Activated B cell treated with CpG ODN at 0.5 μM for 24 hours (primary cell): ENCODE measurements at regions not wholly inside any gene's neighbourhood (a gene's known extent, or its start where the extent isn't known, plus 50 kb on each side); places are given as distances from the start of the nearest gene placed in this dataset.

Source experiments
- ATAC-seq: fragments of 200-7000 bp; cut with Tn5 transposase; one replicate; pipeline ENCODE4 v1.10.0; 2021; ENCODE audit warnings: low read depth, mild to moderate bottlenecking, moderate library complexity
- CTCF ChIA-PET: fragments of 350-600 bp; sonication (Branson Sonifier 250); formaldehyde crosslinking; loops from one replicate; lab custom pipeline; 2021; ENCODE audit warnings: antibody characterized with exemption; lab: Charles Lee
- POLR2A ChIA-PET: fragments of 350-600 bp; sonication (Branson Sonifier 250); formaldehyde crosslinking; loops from one replicate; lab custom pipeline; 2021; ENCODE audit warnings: antibody characterized with exemption; lab: Charles Lee
- DNase-seq: peaks from one replicate; pipeline ENCODE4 v3.0.0; 2022
- H3K27ac Mint-ChIP-seq: one replicate; pipeline ENCODE4 v1.8.0; 2020; ENCODE audit warnings: mixed read lengths
- H3K27me3 Mint-ChIP-seq: one replicate; pipeline ENCODE4 v1.8.0; 2021; ENCODE audit warnings: mixed read lengths
- H3K36me3 Mint-ChIP-seq: one replicate; pipeline ENCODE4 v1.8.0; 2021; ENCODE audit warnings: low read depth, mixed read lengths
- H3K4me1 Mint-ChIP-seq: one replicate; pipeline ENCODE4 v1.8.0; 2021; ENCODE audit warnings: mixed read lengths
- H3K4me3 Mint-ChIP-seq: one replicate; pipeline ENCODE4 v1.8.0; 2020; ENCODE audit warnings: mild to moderate bottlenecking, mixed read lengths
- H3K9me3 Mint-ChIP-seq: one replicate; pipeline ENCODE4 v1.8.0; 2020; ENCODE audit warnings: mixed read lengths
- intact Hi-C: fragments of 100-400 bp; cut with micrococcal nuclease; formaldehyde crosslinking; loops from one replicate; pipeline ENCODE4 v1.15.1; 2024
- TF ChIP-seq, protein P1 (sequence below): fragments of 200-600 bp; IDR thresholded peaks from one replicate; pipeline ENCODE4 v1.8.0; 2022; ENCODE audit warnings: antibody characterized with exemption, mild to moderate bottlenecking

DNA sequence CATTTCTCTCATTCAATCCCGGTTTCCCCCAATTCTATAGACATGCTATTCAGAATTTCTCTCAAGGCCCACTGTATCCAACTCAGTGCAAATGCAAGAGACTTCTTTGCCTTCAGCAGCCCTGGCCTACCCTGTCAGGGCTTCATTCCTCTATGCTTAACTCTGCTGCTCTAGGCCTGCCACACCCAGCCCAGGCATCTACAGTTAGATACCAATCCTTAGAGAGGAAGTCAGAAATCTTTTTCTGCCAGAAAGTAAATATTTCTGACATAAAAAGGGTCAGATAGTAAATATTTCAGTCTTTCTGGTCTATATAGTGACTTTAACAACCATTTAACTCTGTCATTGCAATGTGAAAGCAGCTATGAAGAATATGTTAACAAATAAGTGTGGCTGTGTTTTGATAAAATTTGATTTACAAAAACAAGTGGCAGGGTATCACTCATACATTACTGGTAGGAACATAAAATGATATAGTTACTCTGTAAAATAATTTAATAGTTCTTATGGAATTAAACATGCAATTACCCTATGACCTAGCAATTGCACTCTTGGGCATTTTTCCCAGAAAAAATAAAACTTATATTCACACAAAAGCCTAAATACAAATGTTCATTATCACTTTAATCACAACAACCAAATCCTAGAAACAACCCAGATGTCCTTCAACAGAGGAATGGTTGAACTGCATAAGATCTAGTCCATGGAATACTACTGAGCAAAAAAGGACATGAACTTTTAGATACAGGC, 942.0 kb downstream of the SQOR start:
- ChIA-PET POLR2A (no interaction called here), CTCF (no interaction called here)
- Mint-ChIP-seq H3K4me1 (no peaks in the 10 kb centered on the region), H3K9me3 (peaks cover 3% of the 10 kb centered on the region), H3K27ac (no peak overlapping the region), H3K4me3 (no peak overlapping the region), H3K36me3 (no peaks in the 10 kb centered on the region), H3K27me3 (no peaks in the 10 kb centered on the region)
- ATAC-seq (no peak), DNase-seq (no peak)
- intact Hi-C loops, result no loop called here
- TF ChIP-seq, protein P1, sequence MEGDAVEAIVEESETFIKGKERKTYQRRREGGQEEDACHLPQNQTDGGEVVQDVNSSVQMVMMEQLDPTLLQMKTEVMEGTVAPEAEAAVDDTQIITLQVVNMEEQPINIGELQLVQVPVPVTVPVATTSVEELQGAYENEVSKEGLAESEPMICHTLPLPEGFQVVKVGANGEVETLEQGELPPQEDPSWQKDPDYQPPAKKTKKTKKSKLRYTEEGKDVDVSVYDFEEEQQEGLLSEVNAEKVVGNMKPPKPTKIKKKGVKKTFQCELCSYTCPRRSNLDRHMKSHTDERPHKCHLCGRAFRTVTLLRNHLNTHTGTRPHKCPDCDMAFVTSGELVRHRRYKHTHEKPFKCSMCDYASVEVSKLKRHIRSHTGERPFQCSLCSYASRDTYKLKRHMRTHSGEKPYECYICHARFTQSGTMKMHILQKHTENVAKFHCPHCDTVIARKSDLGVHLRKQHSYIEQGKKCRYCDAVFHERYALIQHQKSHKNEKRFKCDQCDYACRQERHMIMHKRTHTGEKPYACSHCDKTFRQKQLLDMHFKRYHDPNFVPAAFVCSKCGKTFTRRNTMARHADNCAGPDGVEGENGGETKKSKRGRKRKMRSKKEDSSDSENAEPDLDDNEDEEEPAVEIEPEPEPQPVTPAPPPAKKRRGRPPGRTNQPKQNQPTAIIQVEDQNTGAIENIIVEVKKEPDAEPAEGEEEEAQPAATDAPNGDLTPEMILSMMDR, result no peak

GRCh38 chr15:46577767-46578166, 942.9 kb downstream of the SQOR start:
- TF ChIP-seq, protein P1, result no peak
- Mint-ChIP-seq H3K27ac (no peak overlapping the region), H3K9me3 (peaks cover 3% of the 10 kb centered on the region), H3K4me1 (no peaks in the 10 kb centered on the region), H3K27me3 (no peaks in the 10 kb centered on the region), H3K36me3 (no peaks in the 10 kb centered on the region), H3K4me3 (no peak overlapping the region)
- ATAC-seq (no peak), DNase-seq (no peak)
- intact Hi-C loops, result no loop called here
- ChIA-PET CTCF (no interaction called here), POLR2A (no interaction called here)

- TF ChIP-seq, protein P1, result no peak
- peaks cover 3% of the 10 kb centered on the region for H3K9me3 Mint-ChIP-seq
- ChIA-PET CTCF (no interaction called here), POLR2A (no interaction called here)
- H3K27ac Mint-ChIP-seq, result no peak overlapping the region
- ATAC-seq, result no peak
- DNase-seq, result no peak
- H3K36me3 Mint-ChIP-seq, result no peaks in the 10 kb centered on the region
- no peaks in the 10 kb centered on the region for H3K4me1 Mint-ChIP-seq
- intact Hi-C loops, result no loop called here
- no peaks in the 10 kb centered on the region for H3K27me3 Mint-ChIP-seq
- no peak overlapping the region for H3K4me3 Mint-ChIP-seq
Observed at GRCh38 chr15:46580487-46580886, 945.7 kb downstream of the SQOR start.

DNA sequence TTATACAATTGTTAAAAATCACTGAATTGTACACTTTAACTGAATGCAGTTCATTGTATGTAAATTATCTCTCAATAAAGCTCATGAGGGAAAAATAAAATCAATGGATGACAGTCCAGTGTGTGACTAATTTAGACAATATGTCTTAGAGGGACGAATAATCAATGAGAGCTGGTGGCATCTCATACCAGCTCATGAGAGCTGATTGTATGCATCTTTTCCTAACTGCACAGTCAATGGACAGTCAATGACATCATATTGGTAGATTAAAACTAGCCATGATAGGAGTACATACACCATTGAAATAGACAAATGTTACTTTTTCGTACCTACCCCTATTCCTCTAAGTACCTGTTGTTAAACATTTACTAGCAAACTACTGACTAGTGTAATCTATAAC, 946.1 kb downstream of the SQOR start:
- Mint-ChIP-seq H3K27ac (no peak overlapping the region), H3K4me3 (no peak overlapping the region), H3K36me3 (no peaks in the 10 kb centered on the region), H3K27me3 (no peaks in the 10 kb centered on the region), H3K9me3 (peaks cover 3% of the 10 kb centered on the region), H3K4me1 (no peaks in the 10 kb centered on the region)
- POLR2A ChIA-PET, result no interaction called here
- intact Hi-C loops, result no loop called here
- TF ChIP-seq, protein P1, result no peak
- CTCF ChIA-PET, result no interaction called here
- DNase-seq (no peak), ATAC-seq (no peak)

- POLR2A ChIA-PET, result no interaction called here
- Mint-ChIP-seq H3K27ac (no peak overlapping the region), H3K4me3 (no peak overlapping the region), H3K9me3 (peaks cover 11% of the 10 kb centered on the region), H3K36me3 (no peaks in the 10 kb centered on the region), H3K27me3 (no peaks in the 10 kb centered on the region), H3K4me1 (no peaks in the 10 kb centered on the region)
- DNase-seq, result no peak
- intact Hi-C loops, result no loop called here
- CTCF ChIA-PET, result no interaction called here
- TF ChIP-seq, protein P1, result no peak
- no peak for ATAC-seq
Observed at GRCh38 chr15:46589088-46589487, 954.3 kb downstream of the SQOR start.
